ENCODE measurements at regions not wholly inside any gene's neighbourhood (a gene's known extent, or its start where the extent isn't known, plus 50 kb on each side); places are given as distances from the start of the nearest gene placed in this dataset.
"Not testable (repeated sequence)": the region's sequence is repeated elsewhere in the genome, so short reads cannot be mapped to it uniquely, and the experiment has no call there.

GRCh38 chr21:15617964-15618363 lies 111.8 kb upstream of the USP25 start:
- DNase-seq (ENCODE audit: low spot score) = no peak

- DNase-seq (ENCODE audit: low spot score) = no peak
These were observed 108.9 kb upstream of the USP25 start for GRCh38 chr21:15620892-15621291.

GRCh38 chr21:15624646-15625045 lies 105.1 kb upstream of the USP25 start:
- DNase-seq (ENCODE audit: low spot score) = no peak

DNA sequence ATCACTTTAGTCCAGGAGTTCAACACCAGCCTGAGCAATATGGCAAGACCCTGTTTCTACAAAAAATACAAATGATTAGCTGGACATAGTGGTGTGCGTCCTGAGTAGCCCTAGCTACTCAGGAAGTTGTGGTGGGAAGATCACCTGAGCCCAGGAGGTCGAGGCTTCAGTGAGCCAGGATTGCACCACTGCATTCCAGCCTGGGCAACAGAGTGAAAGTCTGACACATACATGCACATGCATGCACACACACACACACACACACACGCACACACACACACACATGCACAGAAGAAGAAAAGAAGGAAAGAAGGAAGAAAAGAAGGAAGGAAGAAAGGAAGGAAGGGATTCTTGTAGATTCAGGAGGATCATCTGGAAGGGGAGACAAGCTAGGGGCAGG lies 104.4 kb upstream of the USP25 start:
- no peak for DNase-seq (ENCODE audit: low spot score)

DNA sequence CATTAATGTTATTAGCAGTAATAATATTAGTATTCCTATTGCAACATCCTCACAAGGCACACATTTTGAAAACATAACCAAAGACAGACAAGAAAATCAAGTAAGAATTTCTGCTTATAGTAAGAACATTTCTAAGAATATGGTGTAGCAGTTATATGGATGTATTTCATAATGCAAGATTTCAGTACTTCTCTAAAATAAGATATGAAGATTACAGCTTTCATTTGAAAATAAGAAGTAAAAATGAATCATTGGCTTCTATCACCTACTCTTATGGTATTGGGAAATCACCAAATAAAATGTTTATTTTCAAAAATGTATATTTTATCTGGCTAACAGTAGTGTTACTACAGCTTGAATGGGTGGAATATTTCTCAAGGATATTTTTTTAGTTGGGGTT lies 103.8 kb upstream of the USP25 start:
- no peak for DNase-seq (ENCODE audit: low spot score)

GRCh38 chr21:15627011-15627410 lies 102.8 kb upstream of the USP25 start:
- DNase-seq (ENCODE audit: low spot score) = no peak

- DNase-seq (ENCODE audit: low spot score) = no peak
These were observed 102.0 kb upstream of the USP25 start for GRCh38 chr21:15627823-15628222.

DNA sequence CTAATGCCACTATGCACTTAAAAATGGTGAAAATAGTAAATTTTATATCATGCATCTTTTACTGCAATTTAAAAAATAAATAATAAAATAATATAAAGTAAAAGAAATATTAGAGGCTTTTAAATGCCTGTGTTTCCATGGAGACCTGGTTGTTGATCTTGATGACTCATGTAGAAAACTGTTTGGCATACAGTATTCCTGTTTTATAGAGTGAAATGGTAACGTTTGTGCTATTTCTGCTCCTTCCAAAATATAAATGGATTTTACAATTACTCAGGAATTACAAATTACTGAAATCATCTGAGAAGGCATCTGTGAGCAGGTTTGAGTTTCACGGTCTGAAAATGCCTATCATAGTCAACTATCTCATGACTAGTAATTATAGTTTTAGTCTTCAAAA lies 98.4 kb upstream of the USP25 start:
- DNase-seq (ENCODE audit: low spot score) = no peak

DNA sequence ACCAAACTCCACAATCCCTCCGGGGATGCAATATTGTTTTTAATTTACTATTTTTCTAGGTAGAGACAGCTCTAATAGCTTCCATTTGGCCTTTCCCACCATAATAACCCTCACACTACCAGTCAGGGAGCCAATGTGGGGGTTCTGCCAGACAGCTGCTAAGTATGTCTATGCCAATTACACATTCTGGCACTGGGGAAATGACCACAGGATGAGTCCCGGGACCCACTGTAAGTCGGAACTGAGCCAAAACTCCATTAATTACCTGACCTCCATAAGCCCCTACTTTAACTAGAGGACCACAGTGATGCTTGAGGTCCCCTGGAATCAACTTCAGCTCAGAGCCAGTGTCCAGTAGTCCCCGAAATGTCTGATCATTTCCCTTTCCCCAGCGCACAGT lies 95.2 kb upstream of the USP25 start:
- not testable (repeated sequence) for DNase-seq (ENCODE audit: low spot score)

DNA sequence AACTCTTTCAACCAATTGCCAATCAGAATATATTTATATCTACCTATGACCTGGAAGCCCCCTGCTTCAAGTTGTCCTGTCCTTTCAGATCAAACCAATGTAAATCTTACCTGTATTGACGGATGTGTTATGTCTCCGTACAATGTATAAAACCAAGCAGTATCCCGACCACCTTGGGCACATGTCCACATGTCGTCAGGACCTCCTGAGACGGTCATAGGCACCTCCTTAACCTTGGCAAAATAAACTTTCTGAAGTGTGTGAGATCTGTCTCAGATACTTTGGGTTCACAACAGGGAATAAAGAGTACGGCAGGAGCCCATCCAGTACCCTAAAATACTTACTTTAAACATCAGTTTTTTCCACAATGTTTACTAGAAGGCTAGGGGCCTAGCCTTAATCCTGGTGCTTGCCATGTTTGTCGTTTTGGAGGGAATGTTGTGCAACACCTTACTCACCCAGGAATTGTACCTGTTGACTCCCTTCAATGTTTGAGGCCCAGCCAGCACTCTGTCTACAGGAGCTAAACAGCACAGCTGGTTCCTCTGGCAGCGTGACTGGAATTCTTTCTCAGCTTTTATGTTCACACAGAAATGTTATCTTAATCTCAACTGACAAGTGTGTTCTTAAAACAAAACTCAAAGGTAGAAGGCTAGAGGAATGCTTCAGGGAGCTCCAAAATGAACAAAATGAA lies 90.8 kb upstream of the USP25 start:
- DNase-seq (ENCODE audit: low spot score) = no peak

DNA sequence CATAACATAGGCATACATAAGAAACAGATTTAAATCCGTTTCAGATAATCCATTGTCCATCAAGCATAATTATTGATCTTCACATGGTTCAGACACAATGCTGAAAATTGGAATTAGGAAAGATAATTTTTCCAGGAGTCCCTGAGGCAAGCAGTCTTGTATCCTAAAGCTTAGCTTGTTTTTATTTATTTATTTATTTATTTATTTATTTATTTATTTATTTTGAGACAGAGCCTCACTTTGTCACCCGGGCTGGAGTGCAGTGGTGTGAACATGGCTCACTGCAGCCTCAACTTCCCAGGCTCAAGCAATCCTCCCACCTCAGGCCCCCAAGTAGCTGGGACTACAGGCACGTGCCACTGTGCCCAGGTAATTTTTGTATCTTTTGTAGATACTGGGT lies 89.7 kb upstream of the USP25 start:
- not testable (repeated sequence) for DNase-seq (ENCODE audit: low spot score)

DNA sequence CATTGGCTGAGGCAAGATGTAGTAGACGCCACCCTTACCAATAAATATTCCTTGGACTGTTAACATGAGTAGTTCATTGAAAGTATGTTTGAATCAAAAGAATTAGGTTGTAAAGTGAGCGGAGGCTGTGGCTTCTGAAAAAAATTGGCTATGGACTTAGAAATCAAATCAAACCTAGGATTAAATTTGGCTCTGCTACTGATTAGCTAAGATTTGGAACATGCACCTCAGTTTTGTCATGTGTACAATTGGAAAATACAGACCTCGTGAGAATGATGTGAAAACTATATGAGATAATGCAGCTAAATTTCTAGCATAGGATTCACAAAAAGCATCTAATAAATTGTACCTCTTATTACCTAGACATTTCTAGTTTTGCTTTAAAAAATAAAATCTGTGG lies 85.3 kb upstream of the USP25 start:
- DNase-seq (ENCODE audit: low spot score) = no peak

DNA sequence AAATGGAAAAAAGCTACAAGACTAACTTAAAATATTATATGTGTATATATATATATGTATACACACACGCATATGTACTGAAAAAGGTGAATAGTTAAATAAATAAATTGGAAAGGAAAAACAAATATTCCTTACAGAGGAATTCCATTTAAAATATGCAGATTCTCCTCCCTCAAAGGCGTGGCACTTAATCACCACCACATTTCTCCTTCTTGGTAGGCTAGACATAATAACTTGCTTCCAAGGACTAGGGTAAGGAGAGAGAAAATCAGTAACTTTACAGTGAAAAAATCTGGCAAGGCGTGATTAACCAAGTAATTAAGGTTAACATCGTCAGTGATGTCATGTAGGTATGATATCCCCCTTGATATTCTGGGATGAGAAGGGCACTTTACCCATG lies 84.0 kb upstream of the USP25 start:
- no peak for DNase-seq (ENCODE audit: low spot score)

DNA sequence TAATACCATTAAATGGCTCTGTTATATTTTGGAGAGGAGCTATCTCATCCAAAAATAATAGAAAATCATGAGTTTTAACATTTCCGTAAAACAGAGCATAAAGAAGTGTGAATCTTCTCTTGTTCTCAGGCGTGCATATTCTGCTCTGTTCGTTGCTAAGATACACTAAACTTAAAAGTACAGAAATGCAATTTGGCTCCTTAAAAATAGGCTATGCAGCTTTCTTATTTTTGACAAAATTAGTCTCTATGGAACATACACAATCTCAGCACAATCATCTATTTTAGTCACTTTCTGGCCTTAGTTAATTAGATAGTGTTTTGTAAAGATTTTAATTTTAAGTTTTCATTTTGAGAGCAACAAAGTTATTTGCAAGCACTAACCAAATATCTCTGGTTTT lies 79.0 kb upstream of the USP25 start:
- no peak for DNase-seq (ENCODE audit: low spot score)

GRCh38 chr21:15651172-15651571 lies 78.6 kb upstream of the USP25 start:
- DNase-seq (ENCODE audit: low spot score) = no peak

GRCh38 chr21:15653710-15654109 lies 76.1 kb upstream of the USP25 start:
- no peak for DNase-seq (ENCODE audit: low spot score)

GRCh38 chr21:15654171-15654570 lies 75.6 kb upstream of the USP25 start:
- DNase-seq (ENCODE audit: low spot score) = no peak

GRCh38 chr21:15659753-15660422 lies 69.9 kb upstream of the USP25 start:
- peak; percentile 15 for DNase-seq (ENCODE audit: low spot score)

DNA sequence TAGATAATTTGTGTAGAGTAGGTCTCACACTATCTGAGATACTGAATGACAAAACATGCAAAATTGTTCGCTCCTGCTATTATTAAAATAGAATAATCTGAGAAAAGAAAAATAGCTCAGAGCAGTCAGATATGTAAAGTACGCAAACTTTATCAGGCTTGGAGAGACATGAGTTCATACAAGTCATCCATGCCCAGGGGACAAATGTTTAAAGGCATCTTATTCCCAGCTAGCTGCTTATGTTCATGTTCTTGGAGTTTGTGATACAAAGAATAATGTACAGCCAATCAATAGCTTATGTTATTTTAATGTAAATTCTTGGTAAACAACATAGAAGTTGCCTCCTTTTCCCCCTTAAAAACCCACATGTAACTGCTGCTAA lies 69.4 kb upstream of the USP25 start:
- no peak for DNase-seq (ENCODE audit: low spot score)

DNA sequence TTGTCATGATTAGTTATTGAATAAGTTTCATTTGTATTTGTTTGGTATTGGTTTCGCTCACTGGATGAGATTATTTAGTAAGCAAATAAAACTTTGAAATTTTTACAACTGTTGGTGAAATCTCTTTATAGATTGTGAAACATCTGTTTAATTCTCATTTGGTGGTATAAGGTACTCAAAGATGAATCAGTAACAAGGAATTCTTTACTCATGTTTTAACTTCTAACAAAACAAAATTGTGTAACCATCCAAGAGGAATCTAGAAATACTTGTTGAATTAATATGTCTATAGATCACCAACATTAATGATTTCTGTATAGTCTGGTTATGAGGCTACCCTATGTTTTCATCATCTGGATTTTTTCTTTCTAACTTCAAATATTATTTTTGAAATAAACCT lies 62.8 kb upstream of the USP25 start:
- no peak for DNase-seq (ENCODE audit: low spot score)

DNA sequence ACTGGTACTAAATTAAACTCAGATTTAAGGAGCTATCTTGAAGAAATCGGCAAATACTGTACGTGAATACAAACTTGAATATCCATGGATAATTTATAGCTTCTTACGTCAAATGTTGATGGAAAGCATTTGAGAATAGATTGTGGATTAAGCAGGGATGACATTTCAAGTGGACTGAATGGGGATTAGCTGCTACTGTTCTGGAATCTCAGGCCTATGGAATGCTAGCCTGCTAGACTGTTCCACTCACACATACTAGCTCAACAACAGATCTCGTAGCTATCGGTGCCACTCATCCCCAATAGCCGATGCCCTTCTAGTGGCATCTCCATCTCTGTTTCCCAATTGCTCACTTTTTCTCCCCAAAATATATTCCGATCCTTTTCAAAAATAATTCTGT lies 62.0 kb upstream of the USP25 start:
- DNase-seq (ENCODE audit: low spot score) = no peak

GRCh38 chr21:15669247-15669646 lies 60.5 kb upstream of the USP25 start:
- no peak for DNase-seq (ENCODE audit: low spot score)

DNA sequence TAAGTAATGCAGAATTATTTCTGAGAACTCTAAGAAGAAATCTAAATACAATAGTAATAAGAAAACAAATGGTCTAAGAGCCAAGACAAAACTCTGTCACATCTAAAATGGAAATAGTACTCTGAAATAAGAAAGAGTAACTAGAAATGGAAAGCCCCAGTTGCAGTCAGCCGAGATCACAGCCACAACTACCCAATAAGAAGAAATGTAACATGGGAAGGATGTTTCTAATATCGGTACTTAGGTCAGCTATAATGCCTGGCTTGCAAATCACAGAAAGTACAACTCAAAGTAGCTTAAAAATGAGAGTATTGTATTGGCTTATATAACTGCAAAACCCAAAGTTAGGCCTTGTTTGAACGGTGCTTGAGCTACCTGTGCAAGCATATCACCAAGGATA lies 58.6 kb upstream of the USP25 start:
- DNase-seq (ENCODE audit: low spot score) = no peak

DNA sequence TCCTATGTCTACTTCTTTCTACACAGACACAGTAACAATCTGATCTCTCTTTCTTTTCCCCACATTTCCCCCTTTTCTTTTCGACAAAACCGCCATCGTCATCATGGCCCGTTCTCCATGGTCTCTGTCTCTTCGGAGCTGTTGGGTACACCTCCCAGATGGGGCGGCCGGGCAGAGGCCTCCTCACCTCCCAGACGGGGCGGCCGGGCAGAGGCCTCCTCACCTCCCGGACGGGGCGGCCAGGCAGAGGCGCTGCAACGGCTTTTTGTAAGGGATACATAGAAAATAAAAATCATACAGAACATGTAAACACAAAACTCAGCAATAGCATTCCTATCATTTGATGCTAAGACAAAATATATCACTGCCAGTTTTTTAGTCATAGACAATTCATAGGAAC lies 57.2 kb upstream of the USP25 start:
- not testable (repeated sequence) for DNase-seq (ENCODE audit: low spot score)
